H9 (cell line): ENCODE measurements at regions not wholly inside any gene's neighbourhood (a gene's known extent, or its start where the extent isn't known, plus 50 kb on each side); places are given as distances from the start of the nearest gene placed in this dataset.

ENCODE experiments used
- DNase-seq: peaks from one replicate; pipeline ENCODE4 v3.0.0-alpha.2; 2017
- H2AFZ ChIP-seq: one replicate; pipeline ENCODE4 v1.6.1; 2013; ENCODE audit warnings: mild to moderate bottlenecking, low read length, control low read depth, moderate library complexity
- H2AK5ac ChIP-seq: 2 replicates; pipeline ENCODE4 v1.6.1; 2013; ENCODE audit warnings: low read length, control low read depth, mixed read lengths; ENCODE audit not compliant: insufficient read length
- H2BK120ac ChIP-seq: one replicate; pipeline ENCODE4 v1.6.1; 2013; ENCODE audit warnings: low read depth, mild to moderate bottlenecking, low read length, control low read depth, inconsistent platforms; ENCODE audit not compliant: poor library complexity, severe bottlenecking
- H2BK12ac ChIP-seq: 2 replicates; pipeline ENCODE4 v1.6.1; 2013; ENCODE audit warnings: low read length, control low read depth, mixed read lengths, low read depth; ENCODE audit not compliant: insufficient read length
- H2BK15ac ChIP-seq: 2 replicates; pipeline ENCODE4 v1.6.1; 2013; ENCODE audit warnings: low read depth, low read length, control low read depth
- H2BK20ac ChIP-seq: one replicate; pipeline ENCODE4 v1.6.1; 2013; ENCODE audit warnings: low read depth, mild to moderate bottlenecking, low read length, control low read depth, inconsistent platforms; ENCODE audit not compliant: poor library complexity, severe bottlenecking
- H2BK5ac ChIP-seq: 2 replicates; pipeline ENCODE4 v1.6.1; 2013; ENCODE audit warnings: low read length, control low read depth, mixed read lengths; ENCODE audit not compliant: insufficient read length
- H3K14ac ChIP-seq: 2 replicates; pipeline ENCODE4 v1.6.1; 2013; ENCODE audit warnings: low read length, control low read depth; ENCODE audit not compliant: insufficient read depth
- H3K18ac ChIP-seq: 2 replicates; pipeline ENCODE4 v1.6.1; 2013; ENCODE audit warnings: low read depth, mild to moderate bottlenecking, mixed read lengths, low read length, control low read depth; ENCODE audit not compliant: insufficient read length
- H3K23ac ChIP-seq: 2 replicates; pipeline ENCODE4 v1.6.1; 2013; ENCODE audit warnings: low read length, control low read depth, mixed read lengths, low read depth; ENCODE audit not compliant: insufficient read length
- H3K23me2 ChIP-seq: 2 replicates; pipeline ENCODE4 v1.6.1; 2013; ENCODE audit warnings: low read depth, mild to moderate bottlenecking, mixed read lengths, low read length, control low read depth; ENCODE audit not compliant: insufficient read length, poor library complexity, severe bottlenecking
- H3K27ac ChIP-seq: 2 replicates; pipeline ENCODE4 v1.5.1; 2013; ENCODE audit warnings: low read length, control low read depth, mixed read lengths, low read depth; ENCODE audit not compliant: insufficient read length
- H3K27me3 ChIP-seq: 2 replicates; pipeline ENCODE4 v1.6.1; 2013; ENCODE audit warnings: low read length, control low read depth, inconsistent platforms; ENCODE audit not compliant: insufficient read depth
- H3K4ac ChIP-seq: 2 replicates; pipeline ENCODE4 v1.6.1; 2013; ENCODE audit warnings: low read depth, mild to moderate bottlenecking, control low read depth, inconsistent platforms, low read length, moderate library complexity
- H3K4me1 ChIP-seq: 2 replicates; pipeline ENCODE4 v1.6.1; 2013; ENCODE audit warnings: low read length, control low read depth, inconsistent platforms; ENCODE audit not compliant: insufficient read depth
- H3K4me2 ChIP-seq: 2 replicates; pipeline ENCODE4 v1.6.1; 2013; ENCODE audit warnings: low read length, control low read depth, mixed read lengths; ENCODE audit not compliant: insufficient read length, insufficient read depth
- H3K56ac ChIP-seq: 2 replicates; pipeline ENCODE4 v1.6.1; 2013; ENCODE audit warnings: low read depth, mild to moderate bottlenecking, mixed read lengths, low read length, control low read depth; ENCODE audit not compliant: insufficient read length
- H3K79me1 ChIP-seq: 2 replicates; pipeline ENCODE4 v1.6.1; 2013; ENCODE audit warnings: low read depth, mild to moderate bottlenecking, moderate library complexity, low read length, control low read depth, inconsistent platforms; ENCODE audit not compliant: insufficient read depth, poor library complexity, severe bottlenecking
- H3K79me2 ChIP-seq: 2 replicates; pipeline ENCODE4 v1.6.1; 2013; ENCODE audit warnings: low read length, control low read depth, inconsistent platforms; ENCODE audit not compliant: insufficient read depth
- H3K9ac ChIP-seq: 2 replicates; pipeline ENCODE4 v1.6.1; 2013; ENCODE audit warnings: low read length, control low read depth, mixed read lengths; ENCODE audit not compliant: insufficient read length; ENCODE audit errors: extremely low read depth
- H3K9me3 ChIP-seq: one replicate; pipeline ENCODE4 v1.6.1; 2013; ENCODE audit warnings: low read depth, low read length, inconsistent platforms; ENCODE audit not compliant: control insufficient read depth
- H3T11ph ChIP-seq: one replicate; pipeline ENCODE4 v1.6.1; 2013; ENCODE audit warnings: mild to moderate bottlenecking, low read length, control low read depth, inconsistent platforms
- H4K20me1 ChIP-seq: one replicate; pipeline ENCODE4 v1.6.1; 2013; ENCODE audit not compliant: control insufficient read depth, insufficient read length, insufficient read depth
- H4K5ac ChIP-seq: 2 replicates; pipeline ENCODE4 v1.6.1; 2013; ENCODE audit warnings: low read depth, mild to moderate bottlenecking, mixed read lengths, low read length, control low read depth; ENCODE audit not compliant: insufficient read length
- H4K8ac ChIP-seq: replicated peaks from 2 replicates; pipeline ENCODE4 v1.6.1; 2013; ENCODE audit warnings: low read length, control low read depth, mixed read lengths, low read depth; ENCODE audit not compliant: insufficient read length
- H4K91ac ChIP-seq: 2 replicates; pipeline ENCODE4 v1.6.1; 2013; ENCODE audit warnings: low read depth, mild to moderate bottlenecking, moderate library complexity, mixed read lengths, low read length, control low read depth; ENCODE audit not compliant: insufficient read length
- H3K27ac Mint-ChIP-seq, 3 experiments: 2 replicates in 2 of 3; 3 replicates in 1 of 3; pipeline ENCODE4 v1.8.0; 2020 to 2021; ENCODE audit warnings: mixed read lengths in 3 of 3, mild to moderate bottlenecking in 1 of 3, moderate library complexity in 1 of 3
- H3K27me3 Mint-ChIP-seq: 2 replicates; pipeline ENCODE4 v1.8.0; 2021; ENCODE audit warnings: low read depth, mild to moderate bottlenecking, moderate library complexity, mixed read lengths
- H3K36me3 Mint-ChIP-seq, 3 experiments: 2 replicates in 2 of 3; 3 replicates in 1 of 3; pipeline ENCODE4 v1.8.0; 2020 to 2021; ENCODE audit warnings: low read depth in 3 of 3, mixed read lengths in 3 of 3; ENCODE audit not compliant: insufficient read depth in 1 of 3
- H3K4me1 Mint-ChIP-seq, 2 experiments: 2 replicates each; pipeline ENCODE4 v1.8.0; 2020; ENCODE audit warnings: mixed read lengths in 2 of 2
- H3K4me3 Mint-ChIP-seq, 2 experiments: 2 replicates in 1 of 2; 3 replicates in 1 of 2; pipeline ENCODE4 v1.8.0; 2020 to 2021; ENCODE audit warnings: mild to moderate bottlenecking in 2 of 2, mixed read lengths in 2 of 2, moderate library complexity in 1 of 2
- H3K9me3 Mint-ChIP-seq, 2 experiments: 2 replicates in 1 of 2; 3 replicates in 1 of 2; pipeline ENCODE4 v1.8.0; 2020; ENCODE audit warnings: mild to moderate bottlenecking in 2 of 2, mixed read lengths in 2 of 2, moderate library complexity in 1 of 2
- CTCF ChIP-seq: fragments of 200-600 bp; sonication (generic); conservative IDR thresholded peaks from 3 replicates; pipeline ENCODE4 v1.8.0; 2021; ENCODE audit warnings: antibody characterized with exemption, mild to moderate bottlenecking
- WGBS: extraction: QIAGEN DNeasy Blood & Tissue Kit; methylation state at CpG from one replicate; pipeline ENCODE4 v1.1.7; 2013; ENCODE audit warnings: missing lambda C conversion rate, low lambda C conversion rate, mixed read lengths; ENCODE audit not compliant: insufficient read length; ENCODE audit errors: extremely low coverage; 5-methylcytosine and 5-hydroxymethylcytosine counted together

GRCh38 chr14:101017806-101018560, 114.5 kb upstream of the RTL1 start:
- Histone ChIP-seq H2BK20ac (no peak overlapping the region), H2AFZ (no peak overlapping the region), H3K79me2 (no peaks in the 10 kb centered on the region), H4K20me1 (no peaks in the 10 kb centered on the region), H4K8ac (no peak overlapping the region), H3K79me1 (no peaks in the 10 kb centered on the region), H2BK12ac (no peak overlapping the region), H3K56ac (no peak overlapping the region), H3K14ac (no peak overlapping the region), H2BK15ac (no peak overlapping the region), H3T11ph (no peak overlapping the region), H2BK5ac (no peak overlapping the region), H3K18ac (no peak overlapping the region), H3K4me2 (no peak overlapping the region), H3K4me1 (no peaks in the 10 kb centered on the region), H3K27me3 (no peaks in the 10 kb centered on the region), H3K4ac (no peak overlapping the region), H3K9ac (no peak overlapping the region), H3K27ac (no peak overlapping the region), H3K23ac (no peak overlapping the region), H4K91ac (no peak overlapping the region), H2BK120ac (no peak overlapping the region), H3K9me3 (no peaks in the 10 kb centered on the region), H4K5ac (no peak overlapping the region), H2AK5ac (no peak overlapping the region), H3K23me2 (no peaks in the 10 kb centered on the region)
- no CpG with 5 or more reads among the region's 13 CpGs for WGBS
- DNase-seq, result peak; percentile 5
- peaks cover 14 to 30% of the 10 kb centered on the region in 2 experiments; a peak in 4 of 5 replicates for H3K9me3 Mint-ChIP-seq
- peaks cover 17% of the 10 kb centered on the region for H3K27me3 Mint-ChIP-seq
- no peak for TF ChIP-seq CTCF
- H3K4me1 Mint-ChIP-seq, result peaks cover 7% of the 10 kb centered on the region in 2 experiments
- H3K4me3 Mint-ChIP-seq, result no peak overlapping the region; a peak in 1 of 5 replicates
- peaks cover 2 to 15% (median 6%) of the 10 kb centered on the region in 3 experiments; a peak in 4 of 7 replicates for H3K36me3 Mint-ChIP-seq
- H3K27ac Mint-ChIP-seq, result peak overlapping the region in 1 of 3 experiments; percentile 36; a peak in 2 of 7 replicates
